Stimulated activated memory B cell treated with anti-CD40 and anti-IgM and Interleukin-4, amounts not matched to agents 10 μg/mL and 1 μg/mL and 100 μg/mL, for 72 hours (primary cell): ENCODE measurements at regions not wholly inside any gene's neighbourhood (a gene's known extent, or its start where the extent isn't known, plus 50 kb on each side); places are given as distances from the start of the nearest gene placed in this dataset.

Source experiments
- ATAC-seq: fragments of 150-1000 bp; cut with Tn5 transposase; 2 replicates; pipeline ENCODE4 v1.10.0; 2021
- H3K27ac Mint-ChIP-seq: one replicate; pipeline ENCODE4 v1.8.0; 2022; ENCODE audit warnings: mild to moderate bottlenecking, mixed read lengths
- H3K27me3 Mint-ChIP-seq: one replicate; pipeline ENCODE4 v1.8.0; 2022; ENCODE audit warnings: mixed read lengths
- H3K36me3 Mint-ChIP-seq: one replicate; pipeline ENCODE4 v1.8.0; 2022; ENCODE audit warnings: mixed read lengths
- H3K4me1 Mint-ChIP-seq: one replicate; pipeline ENCODE4 v1.8.0; 2022; ENCODE audit warnings: mixed read lengths
- H3K4me3 Mint-ChIP-seq: one replicate; pipeline ENCODE4 v1.8.0; 2022; ENCODE audit warnings: mild to moderate bottlenecking, moderate library complexity, mixed read lengths
- H3K9me3 Mint-ChIP-seq: one replicate; pipeline ENCODE4 v1.8.0; 2022; ENCODE audit warnings: mixed read lengths

- H3K9me3 Mint-ChIP-seq = no peaks in the 10 kb centered on the region
- H3K36me3 Mint-ChIP-seq = no peaks in the 10 kb centered on the region
- H3K4me3 Mint-ChIP-seq = no peak overlapping the region
- no peak for ATAC-seq
- no peak overlapping the region for H3K27ac Mint-ChIP-seq
- H3K27me3 Mint-ChIP-seq = no peaks in the 10 kb centered on the region
- no peaks in the 10 kb centered on the region for H3K4me1 Mint-ChIP-seq
Measured at GRCh38 chr7:113446391-113446790, 328.0 kb upstream of the SMIM30 start.

GRCh38 chr7:113444261-113444660 is 325.9 kb upstream of the SMIM30 start:
- ATAC-seq = no peak
- no peaks in the 10 kb centered on the region for H3K9me3 Mint-ChIP-seq
- no peaks in the 10 kb centered on the region for H3K36me3 Mint-ChIP-seq
- no peak overlapping the region for H3K27ac Mint-ChIP-seq
- H3K4me3 Mint-ChIP-seq = no peak overlapping the region
- no peaks in the 10 kb centered on the region for H3K4me1 Mint-ChIP-seq
- H3K27me3 Mint-ChIP-seq = no peaks in the 10 kb centered on the region

- no peak overlapping the region for H3K4me3 Mint-ChIP-seq
- no peaks in the 10 kb centered on the region for H3K27me3 Mint-ChIP-seq
- no peaks in the 10 kb centered on the region for H3K36me3 Mint-ChIP-seq
- H3K27ac Mint-ChIP-seq = no peak overlapping the region
- peaks cover 3% of the 10 kb centered on the region for H3K9me3 Mint-ChIP-seq
- no peaks in the 10 kb centered on the region for H3K4me1 Mint-ChIP-seq
- no peak for ATAC-seq
Measured at GRCh38 chr7:113440173-113440572, 321.8 kb upstream of the SMIM30 start.

- Mint-ChIP-seq H3K4me1 (no peaks in the 10 kb centered on the region), H3K27me3 (no peaks in the 10 kb centered on the region), H3K4me3 (no peak overlapping the region), H3K27ac (no peak overlapping the region), H3K36me3 (no peaks in the 10 kb centered on the region), H3K9me3 (no peaks in the 10 kb centered on the region)
- no peak for ATAC-seq
Measured at GRCh38 chr7:113431406-113431805, 313.1 kb upstream of the SMIM30 start.

- no peak for ATAC-seq
- Mint-ChIP-seq H3K36me3 (no peaks in the 10 kb centered on the region), H3K27me3 (no peaks in the 10 kb centered on the region), H3K9me3 (no peaks in the 10 kb centered on the region), H3K27ac (no peak overlapping the region), H3K4me1 (peaks cover 6% of the 10 kb centered on the region), H3K4me3 (no peak overlapping the region)
Measured at GRCh38 chr7:113424185-113424817, 305.9 kb upstream of the SMIM30 start.

GRCh38 chr7:113421696-113422330 is 303.5 kb upstream of the SMIM30 start:
- Mint-ChIP-seq H3K27me3 (no peaks in the 10 kb centered on the region), H3K27ac (no peak overlapping the region), H3K9me3 (no peaks in the 10 kb centered on the region), H3K36me3 (no peaks in the 10 kb centered on the region), H3K4me1 (peaks cover 6% of the 10 kb centered on the region), H3K4me3 (no peak overlapping the region)
- ATAC-seq = peak; percentile 91

- H3K4me1 Mint-ChIP-seq = no peaks in the 10 kb centered on the region
- no peaks in the 10 kb centered on the region for H3K27me3 Mint-ChIP-seq
Measured at GRCh38 chr7:113414401-113415035, 296.2 kb upstream of the SMIM30 start.

GRCh38 chr7:113412410-113412809 is 294.1 kb upstream of the SMIM30 start:
- H3K27me3 Mint-ChIP-seq = no peaks in the 10 kb centered on the region
- H3K9me3 Mint-ChIP-seq = no peaks in the 10 kb centered on the region
- no peak overlapping the region for H3K27ac Mint-ChIP-seq
- H3K4me1 Mint-ChIP-seq = no peaks in the 10 kb centered on the region
- H3K4me3 Mint-ChIP-seq = no peak overlapping the region
- H3K36me3 Mint-ChIP-seq = no peaks in the 10 kb centered on the region
- ATAC-seq = no peak

More at GRCh38 chr7:113414401-113415035, 296.2 kb upstream of the SMIM30 start:
- ATAC-seq = no peak
- Mint-ChIP-seq H3K36me3 (no peaks in the 10 kb centered on the region), H3K9me3 (no peaks in the 10 kb centered on the region), H3K4me3 (no peak overlapping the region), H3K27ac (no peak overlapping the region)

- no peak overlapping the region for H3K4me3 Mint-ChIP-seq
- no peaks in the 10 kb centered on the region for H3K27me3 Mint-ChIP-seq
Measured at GRCh38 chr7:113410796-113411195, 292.4 kb upstream of the SMIM30 start.

GRCh38 chr7:113408999-113409398 is 290.6 kb upstream of the SMIM30 start:
- Mint-ChIP-seq H3K4me3 (no peak overlapping the region), H3K27ac (no peak overlapping the region), H3K4me1 (no peaks in the 10 kb centered on the region), H3K36me3 (no peaks in the 10 kb centered on the region), H3K9me3 (no peaks in the 10 kb centered on the region), H3K27me3 (no peaks in the 10 kb centered on the region)
- peak; percentile 58 for ATAC-seq

More at GRCh38 chr7:113410796-113411195, 292.4 kb upstream of the SMIM30 start:
- Mint-ChIP-seq H3K27ac (no peak overlapping the region), H3K4me1 (no peaks in the 10 kb centered on the region), H3K36me3 (no peaks in the 10 kb centered on the region), H3K9me3 (no peaks in the 10 kb centered on the region)
- no peak for ATAC-seq

- Mint-ChIP-seq H3K9me3 (no peaks in the 10 kb centered on the region), H3K36me3 (no peaks in the 10 kb centered on the region), H3K4me3 (no peak overlapping the region), H3K4me1 (no peaks in the 10 kb centered on the region), H3K27me3 (no peaks in the 10 kb centered on the region), H3K27ac (no peak overlapping the region)
- ATAC-seq = no peak
Measured at GRCh38 chr7:113405296-113406056, 287.1 kb upstream of the SMIM30 start.

- Mint-ChIP-seq H3K4me3 (no peak overlapping the region), H3K27me3 (no peaks in the 10 kb centered on the region), H3K36me3 (no peaks in the 10 kb centered on the region), H3K9me3 (no peaks in the 10 kb centered on the region), H3K27ac (no peak overlapping the region), H3K4me1 (no peaks in the 10 kb centered on the region)
- ATAC-seq = no peak
Measured at GRCh38 chr7:113404245-113404644, 285.9 kb upstream of the SMIM30 start.

GRCh38 chr7:113402482-113402881 is 284.1 kb upstream of the SMIM30 start:
- Mint-ChIP-seq H3K27me3 (no peaks in the 10 kb centered on the region), H3K27ac (no peak overlapping the region), H3K36me3 (no peaks in the 10 kb centered on the region), H3K4me1 (no peaks in the 10 kb centered on the region), H3K9me3 (no peaks in the 10 kb centered on the region), H3K4me3 (no peak overlapping the region)
- ATAC-seq = no peak

- Mint-ChIP-seq H3K36me3 (no peaks in the 10 kb centered on the region), H3K9me3 (no peaks in the 10 kb centered on the region), H3K4me1 (no peaks in the 10 kb centered on the region), H3K4me3 (no peak overlapping the region), H3K27ac (no peak overlapping the region), H3K27me3 (no peaks in the 10 kb centered on the region)
- ATAC-seq = no peak
Measured at GRCh38 chr7:113402005-113402404, 283.7 kb upstream of the SMIM30 start.

- no peak overlapping the region for H3K4me3 Mint-ChIP-seq
- no peaks in the 10 kb centered on the region for H3K36me3 Mint-ChIP-seq
- no peaks in the 10 kb centered on the region for H3K27me3 Mint-ChIP-seq
- H3K9me3 Mint-ChIP-seq = peaks cover 2% of the 10 kb centered on the region
- no peak overlapping the region for H3K27ac Mint-ChIP-seq
- peak; percentile 38 for ATAC-seq
- H3K4me1 Mint-ChIP-seq = no peaks in the 10 kb centered on the region
Measured at GRCh38 chr7:113394856-113395255, 276.5 kb upstream of the SMIM30 start.
